Keratinocyte (primary cell): ENCODE measurements at regions not wholly inside any gene's neighbourhood (a gene's known extent, or its start where the extent isn't known, plus 50 kb on each side); places are given as distances from the start of the nearest gene placed in this dataset.

ENCODE experiments used
- CTCF ChIP-seq, 3 experiments: IDR thresholded peaks in 1 of 3; conservative IDR thresholded peaks in 1 of 3; optimal IDR thresholded peaks in 1 of 3; 2 replicates in 2 of 3; 3 replicates in 1 of 3; pipeline versions ENCODE3 to v1.5.1; 2011; ENCODE audit warnings: low read length in 3 of 3, mild to moderate bottlenecking in 3 of 3, moderate library complexity in 2 of 3, control low read depth in 1 of 3, inconsistent platforms in 1 of 3; ENCODE audit not compliant: insufficient read depth in 2 of 3; ENCODE audit errors: extremely low read depth in 1 of 3
- EZH2 ChIP-seq: IDR thresholded peaks from one replicate; pipeline ENCODE4 v1.6.1; 2012; ENCODE audit warnings: inconsistent platforms, mild to moderate bottlenecking, low read length, moderate library complexity

- TF ChIP-seq EZH2 = no peak
- peak in 2 of 3 experiments; percentile 8 to 29 for TF ChIP-seq CTCF (optimal IDR thresholded peaks at IDR 0.05 in 1 of 3, IDR thresholded peaks at IDR 0.05 in 1 of 3, conservative IDR thresholded peaks at IDR 0.05 in 1 of 3; ENCODE audit: extremely low read depth in 1 of 3, insufficient read depth in 2 of 3, low read length in 3 of 3)
Measured at GRCh38 chrX:51802917-51803688, 59.9 kb downstream of the GSPT2 start.
